Naive B cell (primary cell): ENCODE measurements at regions not wholly inside any gene's neighbourhood (a gene's known extent, or its start where the extent isn't known, plus 50 kb on each side); places are given as distances from the start of the nearest gene placed in this dataset.
"Not testable (repeated sequence)": the region's sequence is repeated elsewhere in the genome, so short reads cannot be mapped to it uniquely, and the experiment has no call there.

Experiments
- ATAC-seq, 2 donors: fragments of 150-1000 bp; cut with Tn5 transposase; 2 replicates each; pipeline ENCODE4 v1.10.0; 2021; ENCODE audit warnings: low read depth in 2 of 2, mild to moderate bottlenecking in 2 of 2, moderate library complexity in 2 of 2
- DNase-seq: peaks from one replicate; pipeline ENCODE4 v3.0.0; 2022
- H3K27ac Mint-ChIP-seq, 6 donors: one replicate each; pipeline ENCODE4 v1.8.0; 2020 to 2022; ENCODE audit warnings: mild to moderate bottlenecking in 6 of 6, mixed read lengths in 6 of 6, moderate library complexity in 5 of 6, inconsistent platforms in 2 of 6
- H3K27me3 Mint-ChIP-seq, 3 donors: one replicate each; pipeline ENCODE4 v1.8.0; 2021 to 2022; ENCODE audit warnings: mixed read lengths in 3 of 3, mild to moderate bottlenecking in 1 of 3
- H3K36me3 Mint-ChIP-seq, 2 donors: one replicate each; pipeline ENCODE4 v1.8.0; 2020 to 2022; ENCODE audit warnings: mixed read lengths in 2 of 2, inconsistent platforms in 1 of 2, mild to moderate bottlenecking in 1 of 2
- H3K4me1 Mint-ChIP-seq, 3 donors: one replicate each; pipeline ENCODE4 v1.8.0; 2020 to 2022; ENCODE audit warnings: mixed read lengths in 3 of 3, inconsistent platforms in 1 of 3, mild to moderate bottlenecking in 1 of 3, moderate library complexity in 1 of 3
- H3K4me3 Mint-ChIP-seq, 8 donors: one replicate each; pipeline ENCODE4 v1.8.0; 2020 to 2022; ENCODE audit warnings: mild to moderate bottlenecking in 8 of 8, mixed read lengths in 8 of 8, moderate library complexity in 8 of 8, inconsistent platforms in 2 of 8
- H3K9me3 Mint-ChIP-seq, 7 donors: one replicate each; pipeline ENCODE4 v1.8.0; 2020 to 2022; ENCODE audit warnings: mixed read lengths in 7 of 7, mild to moderate bottlenecking in 5 of 7, inconsistent platforms in 2 of 7, moderate library complexity in 1 of 7

GRCh38 chr3:143175940-143176894 is 56.6 kb downstream of the CHST2 start:
- H3K4me3 Mint-ChIP-seq, DNase-seq, ATAC-seq, H3K27me3 Mint-ChIP-seq, H3K27ac Mint-ChIP-seq: not testable (repeated sequence)
- H3K4me1 Mint-ChIP-seq = peaks cover 30 to 41% (median 30%) of the 10 kb centered on the region in 3 donors
- peaks cover 0 to 22% (median 14%) of the 10 kb centered on the region in 7 donors for H3K9me3 Mint-ChIP-seq
- H3K36me3 Mint-ChIP-seq = peaks cover 3 to 19% of the 10 kb centered on the region in 2 donors

- not testable (repeated sequence) for H3K4me3 Mint-ChIP-seq, ATAC-seq, H3K27me3 Mint-ChIP-seq, DNase-seq
- Mint-ChIP-seq H3K36me3 (peaks cover 3 to 15% of the 10 kb centered on the region in 2 donors), H3K27ac (peak overlapping the region in 1 of 6 donors; percentile 11), H3K4me1 (peaks cover 16 to 36% (median 24%) of the 10 kb centered on the region in 3 donors), H3K9me3 (peaks cover 0 to 19% (median 14%) of the 10 kb centered on the region in 7 donors)
These were observed 58.4 kb downstream of the CHST2 start for GRCh38 chr3:143177965-143178364.

GRCh38 chr3:143178775-143179548 is 59.4 kb downstream of the CHST2 start:
- peak overlapping the region in 2 of 6 donors; percentile 7 to 42 for H3K27ac Mint-ChIP-seq

GRCh38 chr3:143179603-143180002 is 60.0 kb downstream of the CHST2 start:
- DNase-seq (no peak), ATAC-seq (no peak)
- Mint-ChIP-seq H3K9me3 (peaks cover 0 to 6% (median 4%) of the 10 kb centered on the region in 7 donors), H3K4me3 (peak overlapping the region in 1 of 8 donors; percentile 2), H3K4me1 (peaks cover 18 to 39% (median 34%) of the 10 kb centered on the region in 3 donors), H3K36me3 (no peaks in the 10 kb centered on the region), H3K27ac (peak overlapping the region in 2 of 6 donors; percentile 21 to 42), H3K27me3 (no peaks in the 10 kb centered on the region)

More at GRCh38 chr3:143178775-143179548, 59.4 kb downstream of the CHST2 start:
- H3K4me1 Mint-ChIP-seq = peaks cover 18 to 37% (median 28%) of the 10 kb centered on the region in 3 donors
- DNase-seq, H3K4me3 Mint-ChIP-seq, H3K27me3 Mint-ChIP-seq, H3K9me3 Mint-ChIP-seq, H3K36me3 Mint-ChIP-seq, ATAC-seq: not testable (repeated sequence)

GRCh38 chr3:143180860-143181259 is 61.3 kb downstream of the CHST2 start:
- H3K36me3 Mint-ChIP-seq, ATAC-seq, H3K27me3 Mint-ChIP-seq, H3K9me3 Mint-ChIP-seq, DNase-seq: not testable (repeated sequence)
- H3K4me3 Mint-ChIP-seq = peak overlapping the region in 5 of 8 donors; percentile 21 to 85 (median 30)
- peaks cover 18 to 39% (median 34%) of the 10 kb centered on the region in 3 donors for H3K4me1 Mint-ChIP-seq
- peak overlapping the region in 2 of 6 donors; percentile 12 to 49 for H3K27ac Mint-ChIP-seq

GRCh38 chr3:143181977-143182376 is 62.4 kb downstream of the CHST2 start:
- H3K27me3 Mint-ChIP-seq, H3K27ac Mint-ChIP-seq, H3K36me3 Mint-ChIP-seq, H3K9me3 Mint-ChIP-seq, ATAC-seq, DNase-seq: not testable (repeated sequence)
- H3K4me3 Mint-ChIP-seq = peak overlapping the region in 2 of 8 donors; percentile 20 to 26
- peaks cover 18 to 39% (median 34%) of the 10 kb centered on the region in 3 donors for H3K4me1 Mint-ChIP-seq

GRCh38 chr3:143182866-143183664 is 63.5 kb downstream of the CHST2 start:
- Mint-ChIP-seq H3K9me3 (peaks cover 0 to 6% (median 4%) of the 10 kb centered on the region in 7 donors), H3K36me3 (no peaks in the 10 kb centered on the region), H3K27ac (peak overlapping the region in 2 of 6 donors; percentile 8 to 58), H3K4me3 (no peak overlapping the region), H3K27me3 (no peaks in the 10 kb centered on the region), H3K4me1 (peaks cover 18 to 39% (median 34%) of the 10 kb centered on the region in 3 donors)
- DNase-seq = no peak
- ATAC-seq = no peak

- Mint-ChIP-seq H3K27ac (peak overlapping the region in 2 of 6 donors; percentile 2 to 58), H3K9me3 (peaks cover 0 to 6% (median 4%) of the 10 kb centered on the region in 7 donors), H3K4me3 (peak overlapping the region in 1 of 8 donors; percentile 59), H3K36me3 (no peaks in the 10 kb centered on the region), H3K4me1 (peaks cover 18 to 39% (median 34%) of the 10 kb centered on the region in 3 donors), H3K27me3 (no peaks in the 10 kb centered on the region)
- ATAC-seq (no peak), DNase-seq (no peak)
These were observed 64.0 kb downstream of the CHST2 start for GRCh38 chr3:143183665-143183964.

GRCh38 chr3:143184099-143184498 is 64.5 kb downstream of the CHST2 start:
- peak overlapping the region in 1 of 8 donors; percentile 59 for H3K4me3 Mint-ChIP-seq

GRCh38 chr3:143185401-143185800 is 65.8 kb downstream of the CHST2 start:
- Mint-ChIP-seq H3K4me1 (peaks cover 10 to 34% (median 33%) of the 10 kb centered on the region in 3 donors), H3K27me3 (no peaks in the 10 kb centered on the region), H3K9me3 (peaks cover 0 to 6% (median 3%) of the 10 kb centered on the region in 7 donors), H3K27ac (no peak overlapping the region), H3K36me3 (no peaks in the 10 kb centered on the region), H3K4me3 (no peak overlapping the region)
- ATAC-seq (no peak), DNase-seq (no peak)

More at GRCh38 chr3:143184099-143184498, 64.5 kb downstream of the CHST2 start:
- ATAC-seq (no peak), DNase-seq (no peak)
- H3K9me3 Mint-ChIP-seq = peaks cover 0 to 6% (median 4%) of the 10 kb centered on the region in 7 donors
- no peaks in the 10 kb centered on the region for H3K27me3 Mint-ChIP-seq
- peaks cover 18 to 39% (median 34%) of the 10 kb centered on the region in 3 donors for H3K4me1 Mint-ChIP-seq
- no peaks in the 10 kb centered on the region for H3K36me3 Mint-ChIP-seq
- peak overlapping the region in 1 of 6 donors; percentile 4 for H3K27ac Mint-ChIP-seq

GRCh38 chr3:143187111-143187510 is 67.5 kb downstream of the CHST2 start:
- Mint-ChIP-seq H3K9me3 (peaks cover 0 to 2% (median 0%) of the 10 kb centered on the region in 7 donors), H3K36me3 (peaks cover 0 to under 1% of the 10 kb centered on the region in 2 donors), H3K27me3 (no peaks in the 10 kb centered on the region), H3K4me1 (peaks cover 4 to 17% (median 16%) of the 10 kb centered on the region in 3 donors), H3K27ac (no peak overlapping the region), H3K4me3 (no peak overlapping the region)
- DNase-seq = no peak
- ATAC-seq = no peak

GRCh38 chr3:143188881-143189280 is 69.3 kb downstream of the CHST2 start:
- DNase-seq (no peak), ATAC-seq (no peak)
- Mint-ChIP-seq H3K4me1 (peaks cover 0 to 8% (median 6%) of the 10 kb centered on the region in 3 donors), H3K27me3 (no peaks in the 10 kb centered on the region), H3K27ac (no peak overlapping the region), H3K36me3 (peaks cover 4 to 10% of the 10 kb centered on the region in 2 donors), H3K9me3 (peaks cover 0 to 19% (median 6%) of the 10 kb centered on the region in 7 donors), H3K4me3 (no peak overlapping the region)
